ENCODE measurements at regions not wholly inside any gene's neighbourhood (a gene's known extent, or its start where the extent isn't known, plus 50 kb on each side); places are given as distances from the start of the nearest gene placed in this dataset.

DNA sequence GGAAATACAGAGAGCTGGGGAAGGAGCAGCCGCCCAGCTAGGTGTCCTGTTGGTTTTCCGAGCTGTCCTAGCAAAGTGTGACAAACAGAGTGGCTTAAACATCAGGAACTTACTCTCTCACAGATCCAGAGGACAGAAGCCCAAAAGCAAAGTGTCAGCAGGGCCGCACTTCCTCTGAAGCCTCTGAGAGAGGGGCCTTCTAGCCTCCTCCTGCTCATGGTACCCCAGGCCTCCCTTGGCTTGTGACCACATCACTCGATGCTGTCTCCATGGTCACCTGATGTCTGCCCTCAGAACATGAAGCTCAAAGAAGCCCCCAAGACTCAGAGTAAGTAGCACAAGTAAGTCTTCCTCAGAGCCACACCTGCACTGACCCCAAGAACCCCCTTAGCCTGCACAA is 650.5 kb upstream of the ID2 start:
- no peak for DNase-seq

DNA sequence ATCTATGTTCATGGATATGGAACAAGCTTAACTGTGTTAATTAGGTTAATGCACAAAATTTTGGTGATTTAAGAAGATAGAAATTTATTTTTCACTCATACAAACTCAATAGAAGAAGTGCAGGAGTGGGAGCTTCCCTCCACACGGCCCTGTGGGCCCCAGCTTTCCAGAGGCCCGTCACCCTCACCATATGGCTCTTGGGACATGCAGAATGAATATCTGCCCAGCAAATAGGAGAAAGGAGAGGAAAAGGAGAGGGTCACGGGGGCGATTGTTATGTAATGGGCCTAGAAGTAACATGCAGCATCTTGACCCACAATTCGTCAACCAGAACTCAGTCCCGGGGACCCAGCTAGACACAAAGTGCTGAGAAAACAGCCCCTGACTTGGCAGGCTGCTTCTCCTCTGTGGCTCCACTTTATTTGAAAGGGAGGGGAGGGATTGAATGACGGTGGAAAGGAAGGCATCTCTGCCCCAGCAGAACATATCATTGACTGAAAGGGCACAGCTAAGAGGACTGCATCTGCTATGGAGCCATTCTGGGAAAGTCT is 648.2 kb upstream of the ID2 start:
- no peak for DNase-seq

DNA sequence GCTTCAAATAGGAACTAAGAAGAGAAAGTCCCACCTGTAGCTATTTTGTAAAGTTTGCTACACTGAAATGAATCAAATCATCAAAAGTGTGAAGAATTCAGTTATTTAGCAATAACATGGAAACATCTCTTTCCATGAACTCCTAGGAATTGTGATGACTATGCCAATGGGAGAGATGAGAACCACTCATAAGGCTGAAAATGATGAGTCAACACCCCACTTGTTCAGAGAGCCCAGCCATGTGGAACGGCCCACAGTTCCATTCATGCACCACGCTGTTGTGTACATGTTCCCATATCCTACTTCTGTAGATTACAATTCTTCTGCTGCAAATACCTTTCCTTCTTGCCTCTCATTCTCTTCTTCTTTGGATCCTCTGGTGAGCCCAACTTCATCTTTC is 645.5 kb upstream of the ID2 start:
- no peak for DNase-seq

DNA sequence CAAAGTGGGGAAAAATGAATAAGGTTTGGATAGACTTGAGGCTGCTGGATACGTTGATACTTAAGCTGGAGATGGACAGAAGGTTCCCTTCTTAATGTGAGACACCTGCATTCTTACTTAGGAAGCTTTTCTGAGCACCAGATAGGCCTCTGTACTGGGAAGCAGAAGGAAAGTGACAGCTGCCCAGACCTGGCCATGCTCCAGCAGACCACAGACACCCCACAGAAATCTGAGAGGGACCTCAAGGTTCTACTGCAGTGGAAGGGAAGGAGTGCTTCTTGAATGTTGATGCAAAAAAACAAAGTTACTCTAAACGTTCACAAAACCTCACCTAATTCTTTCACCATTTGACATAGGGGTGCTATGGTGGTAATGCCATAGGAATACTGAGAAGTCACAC is 642.1 kb upstream of the ID2 start:
- DNase-seq, result no peak

DNA sequence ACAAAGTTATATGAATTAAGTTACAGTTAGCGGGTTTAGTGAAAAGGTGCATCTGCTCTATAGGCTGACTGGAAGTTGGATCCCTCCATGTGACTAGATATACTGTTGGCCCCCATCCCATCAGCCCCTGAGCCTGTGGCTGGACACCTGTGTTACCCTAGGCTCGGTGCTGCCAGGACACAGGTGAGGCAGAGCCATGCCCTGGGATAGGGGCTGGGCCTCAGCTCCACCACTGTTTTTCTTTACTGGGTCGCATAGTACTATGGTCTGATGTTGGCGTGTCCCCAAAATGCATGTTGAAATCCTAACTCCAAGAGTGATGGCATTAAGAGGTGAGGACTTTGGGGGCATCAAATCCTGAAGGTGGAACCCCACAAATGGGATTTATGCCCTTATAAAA is 638.6 kb upstream of the ID2 start:
- DNase-seq, result no peak

DNA sequence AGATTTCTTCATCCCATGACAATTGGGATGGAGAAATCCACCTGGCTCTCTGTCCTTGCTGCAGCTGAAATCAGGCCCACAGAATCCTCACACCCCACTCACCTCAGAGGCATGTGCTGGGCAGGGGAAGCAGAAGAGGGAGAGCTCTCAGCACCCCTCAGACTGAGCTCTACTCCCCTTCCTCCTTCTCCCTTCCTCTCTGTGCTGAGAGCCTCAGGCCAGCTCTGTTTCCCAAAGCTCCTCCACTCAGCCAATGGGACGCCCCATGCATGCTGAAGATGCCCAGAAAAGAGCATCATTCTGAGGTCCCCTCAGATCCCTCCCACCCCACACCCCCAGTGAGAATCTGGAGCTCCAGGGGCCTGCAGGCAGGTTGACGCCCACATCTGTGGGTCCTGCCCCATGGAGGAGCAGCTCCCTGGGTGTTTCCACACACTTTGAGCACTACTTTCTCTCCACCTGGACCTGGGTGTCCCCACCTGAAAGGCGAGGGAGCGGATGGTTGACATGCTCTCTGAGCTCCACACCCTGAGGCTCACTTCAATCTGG is 637.7 kb upstream of the ID2 start:
- no peak for DNase-seq

DNA sequence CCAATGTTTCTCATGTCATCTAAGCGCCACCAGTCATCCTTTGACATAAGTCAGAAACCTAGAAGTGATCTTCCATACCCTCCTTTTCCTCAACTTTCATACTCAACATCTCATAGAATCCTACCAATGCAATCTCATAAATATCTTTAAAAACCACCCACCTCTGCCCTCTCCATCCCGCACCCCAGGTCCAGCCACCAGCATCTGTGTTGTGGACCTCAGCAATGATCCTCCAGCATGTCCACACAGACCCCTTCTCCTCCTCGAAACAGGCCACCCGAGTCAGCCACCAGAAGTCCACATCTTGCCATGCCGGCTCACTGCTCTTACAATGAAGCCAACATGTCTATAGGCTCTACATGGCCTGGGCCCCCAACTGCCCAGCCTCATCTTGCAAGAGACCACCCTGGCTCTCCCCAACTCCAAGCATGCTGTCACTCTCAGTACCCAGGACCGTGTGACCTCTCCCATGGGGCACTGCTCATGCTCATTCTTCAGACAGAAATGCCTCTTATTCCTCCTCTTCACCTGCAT is 636.7 kb upstream of the ID2 start:
- no peak for DNase-seq

DNA sequence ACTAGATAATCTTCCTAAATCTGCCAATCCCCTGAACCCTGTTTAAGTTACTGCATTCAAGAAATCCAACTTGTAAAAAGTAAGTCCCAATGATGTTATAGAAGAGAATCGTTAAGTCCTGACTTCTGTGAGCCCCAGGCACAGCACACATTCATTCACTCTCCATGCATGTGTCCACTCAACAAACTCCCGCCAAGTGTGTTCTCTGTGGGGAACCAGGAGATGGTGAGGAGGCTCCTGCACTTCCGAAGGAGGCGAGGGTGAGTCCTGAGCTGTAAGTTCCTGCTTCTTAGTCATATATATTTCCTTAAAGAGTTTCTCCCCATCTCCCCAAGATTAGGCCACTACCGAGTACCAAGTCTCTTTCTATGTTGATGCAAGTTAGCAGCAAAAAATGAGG is 635.0 kb upstream of the ID2 start:
- DNase-seq, result no peak

DNA sequence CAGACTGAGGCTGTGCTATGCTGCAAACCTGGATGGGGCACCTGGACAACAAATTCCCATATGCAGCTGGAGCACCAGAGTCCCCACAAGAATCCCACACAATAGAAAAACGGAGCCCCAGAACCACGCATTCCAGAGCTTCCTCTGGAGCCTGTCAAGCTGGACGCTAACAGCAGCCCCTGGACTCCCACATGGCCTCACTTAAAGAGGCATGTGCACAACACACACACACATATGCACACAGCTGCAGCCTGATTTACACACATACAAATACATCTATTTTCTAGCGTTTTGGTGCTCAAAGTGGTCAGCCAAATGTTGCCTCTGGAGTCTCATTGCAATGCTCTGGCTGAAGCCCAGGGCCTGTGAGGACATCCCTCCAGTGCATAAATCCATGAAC is 632.7 kb upstream of the ID2 start:
- peak; percentile 31 to 91 (median 74) for DNase-seq

DNA sequence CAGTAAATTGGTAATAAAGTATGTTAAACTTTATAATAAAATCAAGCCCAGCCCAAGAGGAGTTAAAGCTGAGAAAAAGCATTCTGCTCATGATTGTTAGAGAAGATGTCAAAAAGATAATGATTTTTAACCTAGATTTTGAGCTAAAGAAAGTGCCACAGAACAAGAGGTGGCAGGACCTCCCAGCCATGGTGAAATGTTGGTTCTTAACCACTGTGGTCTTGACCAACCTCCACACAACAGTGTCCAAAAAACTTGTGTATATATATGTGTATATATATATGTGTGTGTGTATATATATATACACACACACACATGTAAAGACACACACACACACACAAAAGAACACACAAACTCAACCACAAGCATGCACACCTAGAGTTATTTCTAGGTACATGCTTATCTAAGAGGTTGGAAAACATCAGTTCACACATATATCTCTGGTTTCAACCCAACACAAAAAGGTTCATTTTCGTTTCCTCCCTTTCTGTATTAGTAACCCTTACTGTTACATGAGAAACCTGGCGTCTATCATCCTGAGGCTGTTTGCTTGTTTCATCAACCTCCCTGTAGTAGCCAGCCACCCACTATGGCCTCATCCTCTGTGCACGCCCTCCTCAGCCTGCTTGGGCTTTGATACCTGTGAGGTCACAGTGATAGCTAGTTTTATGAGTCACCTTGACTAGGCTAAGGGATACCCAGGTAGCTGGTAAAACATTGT is 631.8 kb upstream of the ID2 start:
- no peak for DNase-seq

DNA sequence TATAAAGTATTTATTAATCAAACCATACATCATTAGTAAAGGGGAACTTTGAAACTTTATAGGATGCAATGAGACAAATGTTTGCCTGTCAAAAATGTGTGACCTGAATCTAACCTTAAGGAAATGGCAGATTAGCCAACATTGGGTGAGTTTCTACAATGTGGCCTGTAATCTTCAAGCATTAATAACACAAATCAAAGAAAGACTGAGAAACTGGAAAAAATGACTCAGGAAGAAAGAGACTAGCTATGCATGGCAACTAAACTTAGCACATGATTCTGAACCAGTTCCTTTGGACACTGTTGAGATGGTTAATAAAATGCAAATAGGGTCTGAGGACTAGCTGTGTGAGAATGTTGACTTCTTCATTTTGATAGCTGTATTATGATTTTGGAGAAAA is 628.6 kb upstream of the ID2 start:
- no peak for DNase-seq

DNA sequence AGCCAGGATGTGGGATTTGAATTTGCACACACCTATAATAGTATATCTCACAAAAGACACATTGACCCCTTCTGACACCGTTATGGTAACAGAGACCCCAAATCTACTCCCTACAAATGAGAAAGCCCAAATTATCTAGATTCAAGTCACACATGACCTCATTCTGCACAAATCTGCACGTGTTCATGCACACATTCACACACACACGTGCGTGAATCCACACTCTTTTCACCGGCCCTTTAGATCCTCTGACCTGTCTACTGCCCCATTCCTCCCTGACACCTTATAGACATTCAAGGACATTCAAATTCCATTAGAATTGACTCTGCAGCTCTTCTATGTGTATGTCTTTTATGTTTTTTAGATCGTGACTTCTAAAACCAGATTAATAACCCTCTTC is 627.8 kb upstream of the ID2 start:
- DNase-seq, result no peak

DNA sequence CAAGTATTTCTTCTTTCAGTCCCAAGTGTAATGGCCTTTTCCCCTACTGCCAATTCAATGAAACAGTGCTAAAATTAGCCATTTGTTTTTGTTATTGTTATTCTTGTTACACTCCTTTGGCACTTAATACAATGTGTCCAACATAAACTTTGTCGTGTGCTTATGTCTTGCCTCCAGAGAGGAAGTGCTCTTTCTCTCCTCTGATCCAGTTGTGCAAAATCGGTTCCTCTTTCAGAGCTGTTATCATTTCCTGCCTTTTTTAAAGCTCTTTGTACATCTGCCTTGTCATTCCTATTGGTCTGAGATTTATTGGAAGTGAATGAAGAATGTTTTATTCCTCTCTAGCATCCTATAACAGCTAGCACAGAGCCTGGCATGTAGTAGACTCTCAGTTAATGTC is 623.2 kb upstream of the ID2 start:
- peak in 1 of 3 donors; percentile 22 for DNase-seq

DNA sequence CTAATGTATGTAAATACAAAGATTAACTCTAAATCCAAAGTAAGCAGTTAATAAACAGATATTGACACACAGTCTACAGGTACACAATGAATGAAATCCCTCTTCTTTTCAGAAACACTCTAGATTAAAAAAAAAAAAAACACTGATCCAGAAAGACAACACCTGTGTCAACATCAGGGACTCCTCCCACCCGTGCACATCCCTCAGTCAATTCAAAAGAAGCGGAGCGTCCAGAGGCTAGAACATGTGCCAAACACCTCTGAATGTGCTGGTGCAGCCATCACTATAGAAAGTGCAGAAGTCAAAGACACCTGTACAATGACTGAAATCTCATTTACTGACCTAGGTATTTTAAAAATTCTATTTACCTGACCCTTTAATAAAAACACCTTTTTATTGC is 622.6 kb upstream of the ID2 start:
- no peak for DNase-seq

DNA sequence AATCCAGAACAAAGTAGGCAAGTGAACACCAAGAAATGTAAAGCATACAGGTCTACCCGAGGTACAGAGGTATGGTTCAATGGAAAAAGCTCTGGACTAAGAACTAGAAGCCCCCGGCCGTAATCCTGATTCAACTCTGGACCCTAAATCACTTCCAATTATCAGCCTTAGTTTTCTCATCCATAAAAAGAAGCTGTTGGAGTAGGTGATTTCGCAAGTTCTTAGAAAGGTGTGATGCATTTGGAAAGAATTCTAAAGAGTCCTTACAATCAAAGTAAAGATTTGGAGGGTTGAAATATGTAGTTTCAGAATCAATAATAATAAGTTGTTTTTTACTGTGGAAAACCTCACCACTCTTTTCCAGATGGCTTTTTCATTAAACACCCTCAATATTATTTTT is 622.1 kb upstream of the ID2 start:
- DNase-seq, result no peak

DNA sequence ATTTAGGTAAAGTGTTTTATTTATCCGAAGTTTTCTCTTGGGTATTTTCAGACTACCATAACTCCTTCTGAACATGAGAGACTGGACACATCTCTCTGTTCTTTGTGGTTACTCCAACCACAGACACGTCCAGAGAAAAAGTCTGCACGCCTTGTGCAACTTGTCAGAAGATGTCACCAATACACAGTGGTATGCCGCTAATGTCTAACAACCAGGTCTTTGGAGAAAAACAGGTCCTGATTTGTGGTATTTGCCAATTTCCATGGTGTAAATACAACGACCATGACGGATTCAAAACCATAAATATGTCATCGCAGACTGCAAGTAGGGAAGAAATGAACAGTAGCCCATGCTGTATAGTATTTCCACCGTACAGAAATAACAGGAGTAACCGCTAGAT is 620.6 kb upstream of the ID2 start:
- DNase-seq, result no peak

DNA sequence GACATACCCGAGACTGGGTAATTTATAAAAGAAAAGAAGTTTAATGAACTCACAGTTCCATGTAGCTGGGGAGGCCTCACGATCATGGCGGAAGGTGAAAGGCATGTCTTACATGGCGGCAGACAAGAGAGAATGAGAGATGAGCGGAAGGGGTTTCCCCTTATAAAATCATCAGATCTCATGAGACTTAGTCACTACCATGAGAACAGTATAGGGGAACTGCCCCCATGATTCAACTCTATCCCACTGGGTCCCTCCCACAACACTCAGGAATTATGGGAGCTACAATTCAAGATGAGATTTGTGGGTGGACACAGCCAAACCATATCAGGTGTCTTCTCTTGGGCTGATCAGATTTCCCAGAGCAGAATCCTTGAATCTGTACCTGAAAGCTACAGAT is 617.3 kb upstream of the ID2 start:
- DNase-seq, result no peak

DNA sequence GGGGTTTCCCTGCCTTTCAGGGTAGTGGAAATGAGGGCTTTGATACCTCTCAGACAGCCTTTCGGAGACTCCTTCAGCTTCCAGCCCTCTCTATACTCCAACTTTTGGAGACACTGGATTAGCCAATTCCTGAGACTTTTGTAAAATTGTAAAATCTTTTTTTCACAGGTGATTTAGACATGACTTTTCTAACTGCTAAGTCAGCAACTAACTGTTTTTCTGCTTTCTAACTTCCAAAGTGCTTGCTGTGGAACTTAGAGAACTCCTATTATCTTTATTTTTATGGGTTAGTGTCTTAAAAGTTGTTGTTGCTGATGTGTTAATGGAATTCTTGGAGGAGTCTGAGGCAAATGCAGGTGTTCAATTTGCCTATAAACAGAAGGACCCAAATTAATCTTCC is 616.7 kb upstream of the ID2 start:
- DNase-seq, result no peak

DNA sequence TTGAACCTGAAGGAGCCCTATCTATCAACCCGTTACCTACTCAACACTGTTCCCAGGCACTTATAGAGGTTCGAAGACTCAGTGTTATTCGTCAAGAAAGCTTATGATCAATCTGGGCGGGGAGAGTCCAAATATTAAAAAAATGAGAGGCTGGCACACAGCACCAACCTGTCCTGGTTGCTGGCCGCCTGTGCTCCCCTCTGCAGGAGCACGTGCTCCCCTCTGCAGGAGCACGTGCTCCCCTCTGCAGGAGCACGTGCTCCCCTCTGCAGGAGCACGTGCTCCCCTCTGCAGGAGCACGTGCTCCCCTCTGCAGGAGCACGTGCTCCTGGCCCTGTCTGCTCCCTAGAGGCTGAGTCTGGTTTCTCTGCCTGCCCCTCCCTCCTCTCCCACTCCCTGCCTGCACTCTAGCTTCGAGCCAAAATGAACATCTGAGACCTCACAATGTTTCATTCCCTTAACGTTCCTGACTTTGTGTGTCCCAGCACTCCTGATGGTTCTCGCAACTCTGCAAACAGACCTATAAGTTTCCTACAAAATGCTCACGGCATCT is 614.0 kb upstream of the ID2 start:
- DNase-seq, result no peak

DNA sequence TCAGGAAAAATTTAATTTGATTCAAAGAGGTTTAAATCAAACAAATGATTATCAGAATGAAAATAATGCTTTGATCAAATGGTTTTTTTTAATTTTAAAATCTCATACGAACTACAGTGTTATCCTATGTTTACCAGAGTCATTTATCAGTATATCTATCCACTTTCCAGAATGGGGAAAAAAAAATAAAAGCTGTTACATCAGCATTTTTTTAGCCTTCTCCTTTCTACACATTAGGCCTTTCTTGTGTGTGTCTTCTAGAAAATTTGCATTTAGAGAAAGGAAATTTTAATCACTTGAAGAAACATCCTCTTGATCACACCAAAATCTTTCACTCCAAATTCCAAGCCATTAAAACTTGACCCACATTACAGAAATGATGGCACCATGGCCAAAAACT is 608.9 kb upstream of the ID2 start:
- no peak for DNase-seq

DNA sequence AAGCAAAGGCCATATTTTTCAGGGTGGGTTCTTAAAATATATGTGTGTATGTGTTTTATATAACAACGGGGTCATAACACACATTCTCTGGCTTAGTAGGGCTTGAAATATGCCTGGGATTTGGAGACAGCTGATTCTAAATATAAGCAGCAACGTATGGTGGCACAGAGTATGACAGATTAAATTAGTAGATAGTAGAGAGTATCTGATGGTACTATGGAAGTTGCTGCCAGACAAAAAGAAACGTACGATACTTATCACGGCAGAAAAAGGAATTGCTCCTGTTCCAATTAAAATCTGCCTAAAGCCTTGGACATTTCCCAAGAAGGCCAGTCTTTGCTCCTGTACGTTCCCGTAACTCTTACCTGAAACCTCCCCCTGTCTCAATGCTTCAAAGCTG is 607.9 kb upstream of the ID2 start:
- DNase-seq, result no peak

DNA sequence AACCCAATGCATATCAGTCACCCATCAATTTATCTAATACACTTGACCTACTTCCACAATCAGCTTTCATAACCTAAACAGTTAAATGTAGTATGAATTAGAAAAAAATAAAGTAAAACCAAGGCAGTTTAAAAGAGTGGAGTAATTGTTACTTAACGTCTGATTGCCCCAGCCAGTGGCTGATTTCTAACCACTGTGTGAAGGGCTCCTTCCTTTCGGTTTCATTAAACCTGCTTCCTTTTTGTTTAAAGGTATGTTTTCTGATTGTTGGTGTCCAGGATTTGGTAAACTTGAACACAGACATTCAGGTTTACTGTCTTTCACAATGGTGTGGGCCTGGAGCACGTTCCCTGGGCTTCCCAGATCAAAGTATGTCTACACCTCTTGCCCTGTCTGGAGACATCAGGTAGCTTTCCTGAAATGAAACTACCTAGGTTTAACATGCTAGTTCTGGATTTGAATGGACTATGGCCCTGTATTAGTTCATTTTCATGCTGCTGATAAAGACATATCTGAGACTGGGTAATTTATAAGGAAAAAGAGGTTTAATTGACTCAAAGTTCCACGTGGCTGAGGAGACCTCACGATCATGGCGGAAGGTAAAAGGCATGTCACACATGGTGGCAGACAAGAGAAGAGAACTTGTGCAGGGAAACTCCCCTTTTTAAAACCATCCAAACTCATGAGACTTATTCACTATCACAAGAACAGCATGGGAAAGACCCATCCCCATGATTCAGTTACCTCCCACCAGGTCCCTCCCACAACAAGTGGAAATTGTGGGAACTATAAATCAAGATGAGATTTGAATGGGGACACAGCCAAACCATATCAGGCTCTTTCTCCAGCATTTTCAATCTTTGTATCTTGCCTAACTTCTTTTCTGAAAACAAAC is 605.2 kb upstream of the ID2 start:
- no peak for DNase-seq
